Activated CD4-positive, alpha-beta T cell treated with anti-CD3 and anti-CD28 coated beads, Interleukin-2, amount 50 U/mL, for 4 hours (primary cell): ENCODE measurements at regions not wholly inside any gene's neighbourhood (a gene's known extent, or its start where the extent isn't known, plus 50 kb on each side); places are given as distances from the start of the nearest gene placed in this dataset.
A peak's percentile ranks its signal among the peaks of the same experiment; 100 is the strongest.
"Not testable (repeated sequence)": the region's sequence is repeated elsewhere in the genome, so short reads cannot be mapped to it uniquely, and the experiment has no call there.

Experiments
- DNase-seq, 2 experiments: peaks; one replicate each; pipeline ENCODE4 v3.0.0-alpha.2; 2020

GRCh38 chr21:13303763-13304162 lies 305.8 kb upstream of the POTED start:
- not testable (repeated sequence) for DNase-seq

GRCh38 chr21:13304901-13305300 lies 304.7 kb upstream of the POTED start:
- DNase-seq, result not testable (repeated sequence)

GRCh38 chr21:13310120-13310519 lies 299.5 kb upstream of the POTED start:
- DNase-seq, result not testable (repeated sequence)

- not testable (repeated sequence) for DNase-seq
Observed at GRCh38 chr21:13310570-13311524, 298.7 kb upstream of the POTED start.

- DNase-seq, result not testable (repeated sequence)
Observed at GRCh38 chr21:13318718-13319117, 290.9 kb upstream of the POTED start.

GRCh38 chr21:13321919-13322318 lies 287.7 kb upstream of the POTED start:
- DNase-seq, result not testable (repeated sequence)

- not testable (repeated sequence) for DNase-seq
Observed at GRCh38 chr21:13340670-13341234, 268.8 kb upstream of the POTED start.

GRCh38 chr21:13351521-13351920 lies 258.1 kb upstream of the POTED start:
- not testable (repeated sequence) for DNase-seq

- DNase-seq, result not testable (repeated sequence)
Observed at GRCh38 chr21:13360175-13360574, 249.4 kb upstream of the POTED start.

- DNase-seq, result no peak
Observed at GRCh38 chr21:13368200-13368599, 241.4 kb upstream of the POTED start.

GRCh38 chr21:13372721-13373120 lies 236.9 kb upstream of the POTED start:
- DNase-seq, result not testable (repeated sequence)

- not testable (repeated sequence) for DNase-seq
Observed at GRCh38 chr21:13378943-13379342, 230.6 kb upstream of the POTED start.

- not testable (repeated sequence) for DNase-seq
Observed at GRCh38 chr21:13379566-13379965, 230.0 kb upstream of the POTED start.

GRCh38 chr21:13380561-13380960 lies 229.0 kb upstream of the POTED start:
- DNase-seq, result not testable (repeated sequence)

- DNase-seq, result not testable (repeated sequence)
Observed at GRCh38 chr21:13384143-13384542, 225.4 kb upstream of the POTED start.

- DNase-seq, result not testable (repeated sequence)
Observed at GRCh38 chr21:13409184-13409583, 200.4 kb upstream of the POTED start.

GRCh38 chr21:13435863-13436262 lies 173.7 kb upstream of the POTED start:
- DNase-seq, result not testable (repeated sequence)

GRCh38 chr21:13447767-13448166 lies 161.8 kb upstream of the POTED start:
- DNase-seq, result not testable (repeated sequence)

GRCh38 chr21:13463562-13463961 lies 146.0 kb upstream of the POTED start:
- DNase-seq, result peak in 1 of 2 experiments; percentile 0
